ENCODE measurements at regions not wholly inside any gene's neighbourhood (a gene's known extent, or its start where the extent isn't known, plus 50 kb on each side); places are given as distances from the start of the nearest gene placed in this dataset.
A peak's percentile ranks its signal among the peaks of the same experiment; 100 is the strongest.
"Not testable (repeated sequence)": the region's sequence is repeated elsewhere in the genome, so short reads cannot be mapped to it uniquely, and the experiment has no call there.

DNA sequence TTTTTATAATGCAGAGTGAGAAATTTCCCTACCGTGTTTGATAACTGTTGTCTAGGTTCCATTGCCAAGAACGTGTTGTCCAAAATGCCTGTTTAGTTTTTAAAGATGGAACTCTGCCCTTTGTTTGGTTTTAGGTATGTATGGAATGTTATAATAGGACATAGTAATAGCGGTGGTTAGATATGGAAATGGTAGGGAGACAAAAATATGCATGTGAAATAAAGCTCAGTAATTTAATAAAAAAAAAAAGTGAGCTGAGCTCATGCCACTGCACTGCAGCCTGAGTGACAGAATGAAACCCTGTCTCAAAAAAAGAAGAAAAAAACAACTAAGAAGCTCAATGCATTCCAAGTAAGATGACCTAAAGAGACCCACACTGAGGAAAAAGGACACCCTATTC is 72.9 kb downstream of the ZNF783 start:
- DNase-seq (no peak), ATAC-seq (no peak)
- Mint-ChIP-seq H3K9me3 (peaks cover 15% of the 10 kb centered on the region), H3K27me3 (peaks cover 8% of the 10 kb centered on the region), H3K4me3 (no peak overlapping the region), H3K4me1 (no peaks in the 10 kb centered on the region), H3K36me3 (ENCODE audit: low read depth) (peaks cover 3% of the 10 kb centered on the region), H3K27ac (no peak overlapping the region)

DNA sequence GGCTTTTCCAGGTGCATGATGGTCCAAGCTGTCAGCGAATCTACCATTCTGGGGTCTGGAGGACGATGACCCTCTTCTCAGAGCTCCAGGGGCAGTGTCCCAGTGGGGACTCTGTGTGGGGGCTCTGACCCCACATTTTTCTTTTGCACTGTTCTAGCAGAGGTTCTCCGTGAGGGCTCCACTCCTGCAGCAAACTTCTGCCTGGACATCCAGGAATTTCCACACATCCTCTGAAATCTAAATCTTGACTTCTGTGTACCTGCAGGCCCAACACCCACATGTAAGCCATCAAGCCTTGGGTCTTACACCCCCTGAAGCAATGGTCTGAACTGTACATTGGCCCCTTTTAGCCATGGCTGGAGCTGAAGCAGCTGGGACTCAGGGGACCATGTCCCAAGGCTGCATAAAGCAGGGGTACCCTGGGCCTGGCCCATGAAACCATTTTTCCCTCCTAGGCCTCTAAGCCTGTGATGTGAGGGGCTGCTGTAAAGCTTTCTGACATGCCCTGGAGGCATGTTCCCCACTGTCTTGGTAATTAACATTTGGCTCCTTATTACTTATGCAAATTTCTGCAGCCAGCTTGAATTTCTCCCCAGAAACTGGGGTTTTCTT is 86.9 kb downstream of the ZNF783 start:
- Mint-ChIP-seq H3K4me3 (no peak overlapping the region), H3K4me1 (no peaks in the 10 kb centered on the region), H3K36me3 (ENCODE audit: low read depth) (peaks cover 3% of the 10 kb centered on the region), H3K27me3 (peaks cover 18% of the 10 kb centered on the region), H3K27ac (no peak overlapping the region), H3K9me3 (peaks cover 32% of the 10 kb centered on the region)
- no peak for ATAC-seq
- no peak for DNase-seq

DNA sequence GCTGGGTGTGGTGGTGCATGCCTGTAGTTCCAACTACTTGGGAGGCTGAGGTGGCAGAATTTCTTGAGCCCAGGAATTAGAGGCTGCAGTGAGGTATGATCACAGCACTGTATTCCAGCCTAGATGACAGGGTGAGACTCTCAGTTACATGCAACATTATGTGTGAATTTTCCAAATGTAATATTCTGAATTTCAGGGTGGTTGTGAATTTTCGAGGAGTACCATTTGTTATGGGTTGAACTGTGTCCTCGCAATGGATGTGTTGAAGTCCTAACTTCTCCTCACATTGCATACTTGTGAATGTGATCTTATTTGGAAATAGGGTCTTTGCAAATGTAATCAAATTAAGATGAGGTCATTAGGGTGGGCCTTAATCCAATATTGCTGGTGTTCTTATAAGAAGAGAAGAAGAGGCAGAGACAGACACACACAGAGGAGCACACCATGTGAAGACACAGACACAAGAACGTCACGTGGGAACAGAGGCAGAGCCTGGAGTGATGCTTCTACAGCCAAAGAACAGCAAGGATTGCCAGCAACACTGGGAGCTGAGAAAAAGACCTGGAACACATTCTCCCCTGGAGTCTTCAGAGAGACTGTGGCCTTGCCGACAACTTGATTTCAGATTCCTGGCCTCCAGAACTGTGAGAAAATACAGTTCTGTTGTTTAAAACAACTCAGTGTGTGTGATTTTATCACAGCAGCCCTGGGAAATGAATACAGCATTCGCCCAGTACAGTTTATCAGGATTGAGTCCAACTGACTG is 91.9 kb downstream of the ZNF783 start:
- no peaks in the 10 kb centered on the region for H3K4me1 Mint-ChIP-seq
- DNase-seq, result no peak
- no peak overlapping the region for H3K27ac Mint-ChIP-seq
- peaks cover 8% of the 10 kb centered on the region for H3K9me3 Mint-ChIP-seq
- H3K27me3 Mint-ChIP-seq, result peaks cover 8% of the 10 kb centered on the region
- H3K36me3 Mint-ChIP-seq (ENCODE audit: low read depth), result no peaks in the 10 kb centered on the region
- H3K4me3 Mint-ChIP-seq, result no peak overlapping the region
- ATAC-seq, result no peak

- not testable (repeated sequence) for H3K27me3 Mint-ChIP-seq; H3K4me3 Mint-ChIP-seq; H3K4me1 Mint-ChIP-seq; DNase-seq; ATAC-seq; H3K36me3 Mint-ChIP-seq (ENCODE audit: low read depth); H3K9me3 Mint-ChIP-seq; H3K27ac Mint-ChIP-seq
Observed at GRCh38 chr7:149355035-149355389, 93.0 kb downstream of the ZNF783 start.

- DNase-seq (no peak), ATAC-seq (peak; percentile 55)
- H3K9me3 Mint-ChIP-seq, result no peaks in the 10 kb centered on the region
- no peaks in the 10 kb centered on the region for H3K36me3 Mint-ChIP-seq (ENCODE audit: low read depth)
- peaks cover 8% of the 10 kb centered on the region for H3K27me3 Mint-ChIP-seq
- H3K27ac Mint-ChIP-seq, result no peak overlapping the region
- H3K4me3 Mint-ChIP-seq, result no peak overlapping the region
- H3K4me1 Mint-ChIP-seq, result no peaks in the 10 kb centered on the region
Observed at GRCh38 chr7:149355390-149356048, 93.5 kb downstream of the ZNF783 start.

DNA sequence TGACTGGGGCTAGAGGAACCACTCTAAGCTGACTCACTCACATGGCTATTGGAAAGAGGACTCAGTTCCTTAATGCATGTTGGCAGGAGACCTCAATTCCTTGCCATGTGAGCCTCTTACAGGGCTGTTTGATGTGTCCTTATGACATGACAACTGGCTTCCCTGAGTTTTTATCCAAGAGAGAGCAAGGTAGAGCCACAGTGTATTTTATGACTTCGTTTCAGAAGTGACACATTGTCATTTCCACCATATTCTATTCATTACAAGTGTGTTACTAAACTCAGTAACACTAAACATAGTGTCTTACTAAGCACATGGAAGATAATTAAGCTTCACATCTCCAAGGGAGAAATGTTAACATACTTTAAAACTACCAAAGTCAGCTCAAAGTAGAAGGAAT is 98.2 kb downstream of the ZNF777 start:
- peaks cover 1% of the 10 kb centered on the region for H3K27me3 Mint-ChIP-seq
- DNase-seq, result no peak
- peaks cover 5% of the 10 kb centered on the region for H3K9me3 Mint-ChIP-seq
- H3K4me3 Mint-ChIP-seq, result no peak overlapping the region
- no peak for ATAC-seq
- H3K4me1 Mint-ChIP-seq, result no peaks in the 10 kb centered on the region
- H3K27ac Mint-ChIP-seq, result no peak overlapping the region
- H3K36me3 Mint-ChIP-seq (ENCODE audit: low read depth), result peaks cover 1% of the 10 kb centered on the region

GRCh38 chr7:149367418-149368180 is 93.3 kb downstream of the ZNF777 start:
- Mint-ChIP-seq H3K4me3 (no peak overlapping the region), H3K27ac (no peak overlapping the region), H3K36me3 (ENCODE audit: low read depth) (peaks cover 5% of the 10 kb centered on the region), H3K4me1 (no peaks in the 10 kb centered on the region), H3K27me3 (peaks cover 15% of the 10 kb centered on the region), H3K9me3 (peaks cover 11% of the 10 kb centered on the region)
- no peak for DNase-seq
- ATAC-seq, result peak; percentile 79

DNA sequence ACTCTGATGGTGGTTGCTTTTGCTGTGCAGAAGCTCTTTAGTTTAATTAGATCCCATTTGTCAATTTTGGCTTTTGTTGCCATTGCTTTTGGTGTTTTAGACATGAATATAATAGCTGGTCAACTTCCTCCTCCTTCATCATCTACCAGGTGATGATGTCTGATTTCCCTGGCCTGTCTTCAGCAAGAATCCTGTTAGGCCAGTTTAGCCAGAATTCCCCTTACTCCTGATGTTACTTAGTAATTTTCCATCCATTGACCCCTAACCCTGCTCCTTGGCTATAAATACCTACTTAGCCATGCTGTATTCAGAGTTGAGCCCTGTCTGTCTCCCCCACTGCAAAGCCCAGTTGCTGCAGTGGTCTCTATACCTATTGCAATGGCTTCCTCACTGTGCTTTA is 91.4 kb downstream of the ZNF777 start:
- Mint-ChIP-seq H3K27me3 (peaks cover 20% of the 10 kb centered on the region), H3K9me3 (peaks cover 20% of the 10 kb centered on the region), H3K4me3 (no peak overlapping the region), H3K27ac (no peak overlapping the region), H3K36me3 (ENCODE audit: low read depth) (peaks cover 10% of the 10 kb centered on the region), H3K4me1 (no peaks in the 10 kb centered on the region)
- no peak for ATAC-seq
- no peak for DNase-seq

DNA sequence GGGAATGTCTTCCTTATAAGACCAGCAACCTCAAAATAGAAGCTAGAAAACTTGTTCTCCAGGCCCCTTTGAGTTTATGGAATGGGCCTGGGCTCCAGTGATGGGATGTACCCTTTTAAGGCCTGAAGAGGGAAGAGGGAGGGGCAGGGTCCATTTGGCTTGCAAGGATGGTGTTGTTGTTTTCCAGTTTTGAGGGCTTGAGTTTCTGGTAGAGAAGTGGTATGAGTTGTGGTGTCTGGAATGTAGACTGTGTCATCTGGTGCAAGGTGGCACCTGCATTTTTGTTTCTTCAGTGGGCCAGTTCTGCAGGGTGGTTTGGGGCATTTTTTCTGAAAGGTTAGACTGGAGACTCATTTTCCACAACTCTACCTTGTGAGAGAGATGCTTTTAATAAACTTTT is 90.1 kb downstream of the ZNF777 start:
- Mint-ChIP-seq H3K4me1 (no peaks in the 10 kb centered on the region), H3K36me3 (ENCODE audit: low read depth) (peaks cover 9% of the 10 kb centered on the region), H3K27ac (no peak overlapping the region), H3K9me3 (peaks cover 16% of the 10 kb centered on the region), H3K4me3 (no peak overlapping the region), H3K27me3 (peaks cover 20% of the 10 kb centered on the region)
- DNase-seq, result no peak
- no peak for ATAC-seq

DNA sequence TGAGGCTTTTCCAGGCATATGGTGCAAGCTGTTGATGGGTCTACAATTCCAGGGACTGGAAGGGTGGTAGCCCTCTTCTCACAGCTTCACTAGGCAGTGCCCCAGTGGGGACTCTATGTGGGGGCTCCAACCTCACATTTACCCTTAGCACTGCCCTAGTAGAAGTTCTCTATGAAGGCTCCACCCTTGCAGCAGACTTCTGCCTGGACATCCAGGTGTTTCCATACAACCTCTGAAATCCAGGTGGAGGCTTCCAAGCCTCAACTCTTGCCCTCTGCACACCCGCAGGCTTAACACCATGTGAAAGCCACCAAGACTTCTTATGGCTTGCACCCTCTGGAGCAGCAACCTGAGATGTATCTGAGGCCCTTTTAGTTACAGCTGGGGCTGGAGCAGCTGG is 87.8 kb downstream of the ZNF777 start:
- no peaks in the 10 kb centered on the region for H3K4me1 Mint-ChIP-seq
- peaks cover 22% of the 10 kb centered on the region for H3K27me3 Mint-ChIP-seq
- H3K9me3 Mint-ChIP-seq, result peaks cover 16% of the 10 kb centered on the region
- no peak overlapping the region for H3K27ac Mint-ChIP-seq
- H3K4me3 Mint-ChIP-seq, result no peak overlapping the region
- H3K36me3 Mint-ChIP-seq (ENCODE audit: low read depth), result peaks cover 9% of the 10 kb centered on the region
- ATAC-seq (no peak), DNase-seq (no peak)

- Mint-ChIP-seq H3K4me1 (no peaks in the 10 kb centered on the region), H3K36me3 (ENCODE audit: low read depth) (peaks cover 9% of the 10 kb centered on the region), H3K4me3 (no peak overlapping the region), H3K27ac (no peak overlapping the region), H3K9me3 (peaks cover 22% of the 10 kb centered on the region), H3K27me3 (peaks cover 19% of the 10 kb centered on the region)
- DNase-seq (no peak), ATAC-seq (no peak)
Observed at GRCh38 chr7:149375234-149376008, 85.4 kb downstream of the ZNF777 start.

- Mint-ChIP-seq H3K9me3 (peaks cover 18% of the 10 kb centered on the region), H3K36me3 (ENCODE audit: low read depth) (peaks cover 5% of the 10 kb centered on the region), H3K4me3 (no peak overlapping the region), H3K4me1 (no peaks in the 10 kb centered on the region), H3K27ac (no peak overlapping the region), H3K27me3 (peaks cover 9% of the 10 kb centered on the region)
- ATAC-seq, result no peak
- DNase-seq, result no peak
Observed at GRCh38 chr7:149377386-149377785, 83.5 kb downstream of the ZNF777 start.

- no peak overlapping the region for H3K27ac Mint-ChIP-seq
- no peaks in the 10 kb centered on the region for H3K4me1 Mint-ChIP-seq
- no peaks in the 10 kb centered on the region for H3K36me3 Mint-ChIP-seq (ENCODE audit: low read depth)
- no peak for ATAC-seq
- peaks cover 7% of the 10 kb centered on the region for H3K9me3 Mint-ChIP-seq
- peaks cover 6% of the 10 kb centered on the region for H3K27me3 Mint-ChIP-seq
- DNase-seq, result no peak
- H3K4me3 Mint-ChIP-seq, result no peak overlapping the region
Observed at GRCh38 chr7:149379625-149380024, 81.2 kb downstream of the ZNF777 start.

DNA sequence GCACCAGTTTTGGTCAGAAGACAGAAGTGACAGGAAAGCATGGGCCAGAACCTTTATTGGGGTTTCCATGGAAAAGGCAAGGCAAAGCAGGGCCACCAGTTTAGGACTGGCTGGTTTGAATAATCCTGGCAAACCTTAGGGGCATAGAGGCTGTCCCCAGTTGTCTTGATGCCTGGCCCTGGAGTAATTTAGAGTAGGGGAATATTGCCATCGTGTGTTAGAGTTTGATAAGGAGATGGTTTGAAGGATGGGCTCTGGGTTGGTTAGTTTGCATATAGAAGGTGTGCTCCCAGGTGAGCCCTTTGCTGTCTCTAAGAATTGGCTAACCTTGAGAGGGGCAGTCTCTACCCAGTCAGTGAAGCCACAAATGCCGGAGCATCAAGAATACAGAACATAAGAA is 79.6 kb downstream of the ZNF777 start:
- Mint-ChIP-seq H3K9me3 (peaks cover 7% of the 10 kb centered on the region), H3K36me3 (ENCODE audit: low read depth) (no peaks in the 10 kb centered on the region), H3K4me3 (no peak overlapping the region), H3K27ac (no peak overlapping the region), H3K4me1 (no peaks in the 10 kb centered on the region), H3K27me3 (peaks cover 6% of the 10 kb centered on the region)
- ATAC-seq (peak; percentile 33), DNase-seq (no peak)
